Kidney (tissue), 13 donors: ENCODE measurements at regions not wholly inside any gene's neighbourhood (a gene's known extent, or its start where the extent isn't known, plus 50 kb on each side); places are given as distances from the start of the nearest gene placed in this dataset.

Source experiments
- DNase-seq, 5 donors: peaks; one replicate each; pipeline ENCODE4 v3.0.0-alpha.2; 2013 to 2020
- FAIRE-seq: peaks from 2 replicates; lab custom pipeline; 2012; peaks lifted over from hg19 to GRCh38; lab: Jason Lieb, UNC
- H3K27ac ChIP-seq, 2 donors: one replicate each; pipeline ENCODE4 v1.7.0; 2013; ENCODE audit warnings: low read depth in 2 of 2, low read length in 2 of 2, inconsistent platforms in 1 of 2
- H3K27me3 ChIP-seq: one replicate; pipeline ENCODE4 v1.7.1; 2013; ENCODE audit warnings: low read length, inconsistent platforms; ENCODE audit not compliant: control insufficient read depth, insufficient read depth
- H3K36me3 ChIP-seq, 3 donors: one replicate each; pipeline versions ENCODE4 v1.7.0 to v1.7.1; 2013; ENCODE audit warnings: low read length in 3 of 3, control low read depth in 1 of 3, inconsistent platforms in 1 of 3; ENCODE audit not compliant: insufficient read depth in 3 of 3, control insufficient read depth in 2 of 3
- H3K4me1 ChIP-seq, 3 donors: one replicate each; pipeline versions ENCODE4 v1.7.0 to v1.7.1; 2013; ENCODE audit warnings: low read length in 3 of 3, inconsistent platforms in 1 of 3, low read depth in 1 of 3; ENCODE audit not compliant: control insufficient read depth in 2 of 3, insufficient read depth in 2 of 3
- H3K4me3 ChIP-seq, 3 donors: one replicate each; pipeline versions ENCODE4 v1.7.0 to v1.8.1; 2013; ENCODE audit warnings: low read length in 3 of 3, control low read depth in 1 of 3, inconsistent platforms in 1 of 3
- H3K9ac ChIP-seq, 3 donors: one replicate each; pipeline versions ENCODE4 v1.7.0 to v1.7.1; 2013; ENCODE audit warnings: low read length in 3 of 3, control low read depth in 1 of 3, inconsistent platforms in 1 of 3
- H3K9me3 ChIP-seq, 3 donors: one replicate each; pipeline versions ENCODE4 v1.7.0 to v1.7.1; 2013; ENCODE audit warnings: low read length in 3 of 3, control low read depth in 1 of 3, inconsistent platforms in 1 of 3; ENCODE audit not compliant: control insufficient read depth in 2 of 3, insufficient read depth in 1 of 3
- CTCF ChIP-seq: IDR thresholded peaks from 3 replicates; pipeline ENCODE4 v1.5.1; 2012; ENCODE audit warnings: mild to moderate bottlenecking, moderate library complexity, borderline replicate concordance; ENCODE audit not compliant: insufficient read depth; ENCODE audit errors: extremely low read depth
- intact Hi-C: fragments of 100-400 bp; cut with DNase I; formaldehyde crosslinking; loops from one replicate; pipeline ENCODE4 v1.11.1; 2022
- donor health status: control.
- donor health status: control.
- donor health status: control.
- donor health status: control.
- donor health status: control.
- donor health status: DM: yes; HTN: yes; CAD: no.
- donor health status: Normal renal cell carcinoma (clear cell type).

- no peak for FAIRE-seq
- Histone ChIP-seq H3K27ac (no peak overlapping the region), H3K36me3 (no peaks in the 10 kb centered on the region), H3K27me3 (no peaks in the 10 kb centered on the region), H3K9me3 (peaks cover 0 to 5% (median 0%) of the 10 kb centered on the region in 3 donors), H3K4me1 (no peaks in the 10 kb centered on the region), H3K4me3 (no peak overlapping the region), H3K9ac (no peak overlapping the region)
- no peak for TF ChIP-seq CTCF
- intact Hi-C loops = no loop called here
- peak in 3 of 5 donors; percentile 53 to 74 (median 57) for DNase-seq
Observed at GRCh38 chr13:94933936-94934335, 221.6 kb upstream of the SOX21 start.

GRCh38 chr13:94933230-94933751 is 220.9 kb upstream of the SOX21 start:
- intact Hi-C loops = no loop called here
- DNase-seq (no peak), FAIRE-seq (no peak)
- Histone ChIP-seq H3K4me3 (no peak overlapping the region), H3K9ac (no peak overlapping the region), H3K4me1 (no peaks in the 10 kb centered on the region), H3K27ac (no peak overlapping the region), H3K27me3 (no peaks in the 10 kb centered on the region), H3K9me3 (peaks cover 0 to 5% (median 0%) of the 10 kb centered on the region in 3 donors), H3K36me3 (no peaks in the 10 kb centered on the region)
- TF ChIP-seq CTCF = no peak

- Histone ChIP-seq H3K9ac (no peak overlapping the region), H3K36me3 (no peaks in the 10 kb centered on the region), H3K27me3 (no peaks in the 10 kb centered on the region), H3K4me1 (no peaks in the 10 kb centered on the region), H3K4me3 (no peak overlapping the region), H3K27ac (no peak overlapping the region), H3K9me3 (peaks cover 0 to 3% (median 0%) of the 10 kb centered on the region in 3 donors)
- intact Hi-C loops = no loop called here
- DNase-seq = peak in 2 of 5 donors; percentile 7 to 16
- TF ChIP-seq CTCF = no peak
- FAIRE-seq = no peak
Observed at GRCh38 chr13:94928127-94928775, 215.9 kb upstream of the SOX21 start.
